H1 (cell line): ENCODE measurements at regions not wholly inside any gene's neighbourhood (a gene's known extent, or its start where the extent isn't known, plus 50 kb on each side); places are given as distances from the start of the nearest gene placed in this dataset.

ENCODE experiments used
- ATF3 ChIP-seq: IDR thresholded peaks from 2 replicates; pipeline ENCODE4 v1.6.1; 2011; ENCODE audit warnings: low read depth, mild to moderate bottlenecking, low read length; ENCODE audit not compliant: insufficient read depth
- CTCF ChIP-seq, 3 experiments: IDR thresholded peaks; 1 replicate in 2 of 3; 2 replicates in 1 of 3; pipeline versions ENCODE4 v1.5.1 to v1.6.1; 2011; ENCODE audit warnings: low read length in 3 of 3, mild to moderate bottlenecking in 3 of 3, inconsistent platforms in 2 of 3, low read depth in 1 of 3, moderate library complexity in 1 of 3; ENCODE audit not compliant: insufficient read depth in 1 of 3; ENCODE audit errors: control extremely low read depth in 1 of 3
- EGR1 ChIP-seq: IDR thresholded peaks from 2 replicates; pipeline ENCODE4 v1.6.1; 2011; ENCODE audit warnings: low read depth, low read length, borderline replicate concordance
- POLR2A ChIP-seq, 2 experiments: IDR thresholded peaks; 1 replicate in 1 of 2; 2 replicates in 1 of 2; pipeline ENCODE4 v1.6.1; 2011; ENCODE audit warnings: low read depth in 2 of 2, low read length in 2 of 2, mild to moderate bottlenecking in 2 of 2; ENCODE audit errors: control extremely low read depth in 1 of 2
- POLR2AphosphoS5 ChIP-seq: IDR thresholded peaks from 2 replicates; pipeline ENCODE4 v1.6.1; 2011; ENCODE audit warnings: low read depth, low read length
- POU5F1 ChIP-seq: IDR thresholded peaks from 2 replicates; pipeline ENCODE4 v1.6.1; 2011; ENCODE audit warnings: low read depth, mild to moderate bottlenecking, low read length, moderate library complexity
- RAD21 ChIP-seq, 2 experiments: IDR thresholded peaks in 1 of 2; conservative IDR thresholded peaks in 1 of 2; 2 replicates each; pipeline ENCODE4 v1.6.1; 2011; ENCODE audit warnings: low read depth in 2 of 2, low read length in 2 of 2, improper control_type of control experiment in 1 of 2, inconsistent platforms in 1 of 2, mild to moderate bottlenecking in 1 of 2, moderate library complexity in 1 of 2
- SP1 ChIP-seq: IDR thresholded peaks from 2 replicates; pipeline ENCODE4 v1.6.1; 2011; ENCODE audit warnings: low read depth, low read length
- ZNF274 ChIP-seq: IDR thresholded peaks from 2 replicates; pipeline ENCODE4 v1.7.0; 2012; ENCODE audit warnings: low read length, borderline replicate concordance; ENCODE audit errors: extremely low read depth
- TF ChIP-seq, protein P1 (sequence below): IDR thresholded peaks from 2 replicates; pipeline ENCODE4 v1.6.1; 2012; ENCODE audit warnings: low read length, inconsistent platforms

GRCh38 chr10:60541451-60541850 is 151.8 kb upstream of the ANK3 start:
- TF ChIP-seq SP1 (no peak), RAD21 (IDR thresholded peaks at IDR 0.05 in 1 of 2, conservative IDR thresholded peaks at IDR 0.05 in 1 of 2; ENCODE audit: low read depth in 2 of 2, low read length in 2 of 2) (no peak), POU5F1 (no peak), POLR2A (IDR thresholded peaks at IDR 0.05; ENCODE audit: control extremely low read depth in 1 of 2, low read depth in 2 of 2, low read length in 2 of 2) (no peak), ZNF274 (no peak), POLR2AphosphoS5 (no peak), EGR1 (no peak), CTCF (IDR thresholded peaks at IDR 0.05; ENCODE audit: control extremely low read depth in 1 of 3, insufficient read depth in 1 of 3, low read depth in 1 of 3, low read length in 3 of 3) (no peak), ATF3 (no peak)
- TF ChIP-seq, protein P1, sequence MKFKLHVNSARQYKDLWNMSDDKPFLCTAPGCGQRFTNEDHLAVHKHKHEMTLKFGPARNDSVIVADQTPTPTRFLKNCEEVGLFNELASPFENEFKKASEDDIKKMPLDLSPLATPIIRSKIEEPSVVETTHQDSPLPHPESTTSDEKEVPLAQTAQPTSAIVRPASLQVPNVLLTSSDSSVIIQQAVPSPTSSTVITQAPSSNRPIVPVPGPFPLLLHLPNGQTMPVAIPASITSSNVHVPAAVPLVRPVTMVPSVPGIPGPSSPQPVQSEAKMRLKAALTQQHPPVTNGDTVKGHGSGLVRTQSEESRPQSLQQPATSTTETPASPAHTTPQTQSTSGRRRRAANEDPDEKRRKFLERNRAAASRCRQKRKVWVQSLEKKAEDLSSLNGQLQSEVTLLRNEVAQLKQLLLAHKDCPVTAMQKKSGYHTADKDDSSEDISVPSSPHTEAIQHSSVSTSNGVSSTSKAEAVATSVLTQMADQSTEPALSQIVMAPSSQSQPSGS = no peak
